ENCODE measurements at regions not wholly inside any gene's neighbourhood (a gene's known extent, or its start where the extent isn't known, plus 50 kb on each side); places are given as distances from the start of the nearest gene placed in this dataset.

- TF ChIP-seq CTCF (IDR thresholded peaks at IDR 0.05) = no peak
- no peak for TF ChIP-seq ZFX (IDR thresholded peaks at IDR 0.05; ENCODE audit: borderline replicate concordance)
These were observed 260.6 kb upstream of the MAGI2 start for GRCh38 chr7:79714081-79714480.
